ENCODE measurements at regions not wholly inside any gene's neighbourhood (a gene's known extent, or its start where the extent isn't known, plus 50 kb on each side); places are given as distances from the start of the nearest gene placed in this dataset.

DNA sequence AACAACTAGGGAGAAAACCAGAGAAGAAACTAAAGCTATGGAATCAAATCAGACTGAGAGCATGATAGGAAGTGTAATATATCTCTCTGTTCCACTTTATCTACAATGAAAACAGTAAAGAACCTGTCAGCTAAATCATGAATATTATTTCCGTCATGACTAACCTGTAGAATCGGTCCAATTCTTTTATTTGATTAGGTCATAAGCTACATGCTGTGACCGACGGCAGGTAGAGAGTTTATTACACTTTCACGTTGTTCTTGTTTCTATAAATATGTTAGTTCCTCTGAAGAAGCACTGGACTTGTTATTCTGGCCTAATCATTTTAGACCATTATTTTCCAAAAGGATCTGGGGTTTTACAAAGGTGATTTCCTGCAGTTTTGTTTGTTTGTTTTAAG, 91.1 kb downstream of the DMRTA1 start:
- TF ChIP-seq, protein P1, sequence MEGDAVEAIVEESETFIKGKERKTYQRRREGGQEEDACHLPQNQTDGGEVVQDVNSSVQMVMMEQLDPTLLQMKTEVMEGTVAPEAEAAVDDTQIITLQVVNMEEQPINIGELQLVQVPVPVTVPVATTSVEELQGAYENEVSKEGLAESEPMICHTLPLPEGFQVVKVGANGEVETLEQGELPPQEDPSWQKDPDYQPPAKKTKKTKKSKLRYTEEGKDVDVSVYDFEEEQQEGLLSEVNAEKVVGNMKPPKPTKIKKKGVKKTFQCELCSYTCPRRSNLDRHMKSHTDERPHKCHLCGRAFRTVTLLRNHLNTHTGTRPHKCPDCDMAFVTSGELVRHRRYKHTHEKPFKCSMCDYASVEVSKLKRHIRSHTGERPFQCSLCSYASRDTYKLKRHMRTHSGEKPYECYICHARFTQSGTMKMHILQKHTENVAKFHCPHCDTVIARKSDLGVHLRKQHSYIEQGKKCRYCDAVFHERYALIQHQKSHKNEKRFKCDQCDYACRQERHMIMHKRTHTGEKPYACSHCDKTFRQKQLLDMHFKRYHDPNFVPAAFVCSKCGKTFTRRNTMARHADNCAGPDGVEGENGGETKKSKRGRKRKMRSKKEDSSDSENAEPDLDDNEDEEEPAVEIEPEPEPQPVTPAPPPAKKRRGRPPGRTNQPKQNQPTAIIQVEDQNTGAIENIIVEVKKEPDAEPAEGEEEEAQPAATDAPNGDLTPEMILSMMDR (conservative IDR thresholded peaks at IDR 0.05): no peak
- H3K27ac ChIP-seq: peak overlapping the region; percentile 93

DNA sequence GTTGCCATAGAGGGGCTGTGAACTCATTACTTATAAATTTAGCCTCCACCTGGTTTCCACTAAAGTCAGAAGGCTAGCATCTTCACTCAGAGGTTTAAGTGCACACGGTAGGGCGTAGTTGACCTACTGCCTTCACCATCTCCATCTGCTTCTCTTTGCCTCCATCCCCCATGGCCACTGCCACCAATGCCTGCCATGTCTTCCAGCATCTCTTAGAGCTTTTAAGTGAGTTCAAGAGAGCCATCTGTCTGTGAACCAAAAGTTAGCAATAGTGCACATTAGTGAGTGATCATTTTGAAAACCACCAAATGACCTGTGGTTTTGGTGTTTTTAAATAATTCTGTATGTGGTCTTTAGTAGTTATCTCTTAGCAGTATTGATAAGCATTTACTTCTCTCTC, 102.0 kb downstream of the DMRTA1 start:
- H3K27ac ChIP-seq: no peak overlapping the region
- TF ChIP-seq, protein P1 (conservative IDR thresholded peaks at IDR 0.05): no peak

DNA sequence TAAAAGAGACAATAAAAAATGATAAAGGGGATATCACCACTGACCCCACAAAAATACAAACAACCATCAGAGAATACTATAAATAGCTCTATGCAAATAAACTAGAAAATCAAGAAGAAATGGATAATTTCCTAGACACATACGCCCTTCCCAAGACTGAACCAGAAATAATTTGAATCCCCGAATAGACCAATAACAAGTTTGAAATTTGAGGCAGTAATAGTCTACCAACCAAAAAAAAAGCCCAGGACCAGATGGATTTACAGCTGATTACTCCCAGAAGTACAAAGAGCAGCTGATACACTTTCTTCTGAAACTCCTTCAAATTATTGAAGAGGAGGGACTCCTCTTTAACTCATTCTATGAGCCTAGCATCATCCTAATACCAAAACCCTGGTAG, 128.1 kb downstream of the DMRTA1 start:
- TF ChIP-seq, protein P1 (conservative IDR thresholded peaks at IDR 0.05): no peak
- H3K27ac ChIP-seq: no peak overlapping the region

DNA sequence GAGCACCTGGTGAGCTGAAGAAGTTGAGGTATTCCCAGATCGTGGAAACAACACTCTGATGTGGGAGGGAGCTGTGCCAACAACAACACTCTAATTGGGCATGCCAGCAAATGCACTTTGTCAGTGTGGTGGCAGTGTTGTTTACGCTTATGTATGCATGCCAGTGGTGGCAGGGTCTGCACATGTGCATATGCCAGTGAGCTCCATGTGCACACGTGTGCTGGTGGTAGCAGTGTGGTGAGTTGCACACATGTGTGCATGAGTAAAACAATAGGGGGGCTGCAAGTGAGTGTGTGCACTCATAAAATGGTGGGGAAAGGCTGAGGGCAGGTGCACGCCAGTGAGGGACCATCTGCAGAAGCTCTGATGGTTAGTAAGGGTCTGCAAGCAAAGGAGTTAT, 134.2 kb downstream of the DMRTA1 start:
- TF ChIP-seq, protein P1 (conservative IDR thresholded peaks at IDR 0.05): no peak
- H3K27ac ChIP-seq: no peak overlapping the region

DNA sequence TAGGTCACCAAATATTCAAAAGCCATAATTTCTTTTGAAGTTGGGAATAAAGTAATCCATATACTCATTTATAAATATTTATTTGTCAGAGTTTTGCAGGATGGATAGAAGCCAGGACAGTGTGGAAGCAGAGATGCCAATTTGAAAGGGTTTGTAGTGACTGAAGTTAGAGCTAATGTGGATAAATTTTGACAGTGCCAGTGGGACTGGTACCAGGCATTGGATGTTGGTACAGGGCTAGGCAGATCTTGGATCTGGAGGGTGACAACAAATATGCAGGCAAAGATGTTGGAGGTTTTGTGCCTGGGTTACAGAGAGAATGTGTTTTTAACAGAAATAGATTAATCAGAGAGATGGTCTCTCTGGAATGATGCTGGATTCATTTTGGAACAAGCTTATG, 135.6 kb downstream of the DMRTA1 start:
- H3K27ac ChIP-seq: no peak overlapping the region
- TF ChIP-seq, protein P1 (conservative IDR thresholded peaks at IDR 0.05): no peak

DNA sequence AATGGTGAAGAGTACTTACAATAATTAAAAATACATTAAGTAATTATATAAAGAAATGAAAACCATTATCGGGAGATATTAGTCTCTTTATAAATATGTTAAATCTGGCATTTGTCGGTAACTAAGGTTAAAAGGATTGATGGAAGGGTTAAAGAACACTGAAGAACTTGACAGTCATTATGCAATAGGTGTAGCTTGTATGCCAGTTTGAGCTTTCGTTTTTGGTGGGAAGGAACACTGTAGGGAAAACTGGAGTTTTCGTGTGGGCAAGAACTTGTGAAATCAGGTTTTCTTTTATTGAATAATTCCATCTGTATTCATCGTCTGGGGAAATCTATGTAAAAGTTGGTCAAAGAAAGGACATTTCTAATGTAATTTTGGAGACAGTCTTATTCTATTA, 142.3 kb downstream of the DMRTA1 start:
- TF ChIP-seq, protein P1 (conservative IDR thresholded peaks at IDR 0.05): no peak
- H3K27ac ChIP-seq: no peak overlapping the region

DNA sequence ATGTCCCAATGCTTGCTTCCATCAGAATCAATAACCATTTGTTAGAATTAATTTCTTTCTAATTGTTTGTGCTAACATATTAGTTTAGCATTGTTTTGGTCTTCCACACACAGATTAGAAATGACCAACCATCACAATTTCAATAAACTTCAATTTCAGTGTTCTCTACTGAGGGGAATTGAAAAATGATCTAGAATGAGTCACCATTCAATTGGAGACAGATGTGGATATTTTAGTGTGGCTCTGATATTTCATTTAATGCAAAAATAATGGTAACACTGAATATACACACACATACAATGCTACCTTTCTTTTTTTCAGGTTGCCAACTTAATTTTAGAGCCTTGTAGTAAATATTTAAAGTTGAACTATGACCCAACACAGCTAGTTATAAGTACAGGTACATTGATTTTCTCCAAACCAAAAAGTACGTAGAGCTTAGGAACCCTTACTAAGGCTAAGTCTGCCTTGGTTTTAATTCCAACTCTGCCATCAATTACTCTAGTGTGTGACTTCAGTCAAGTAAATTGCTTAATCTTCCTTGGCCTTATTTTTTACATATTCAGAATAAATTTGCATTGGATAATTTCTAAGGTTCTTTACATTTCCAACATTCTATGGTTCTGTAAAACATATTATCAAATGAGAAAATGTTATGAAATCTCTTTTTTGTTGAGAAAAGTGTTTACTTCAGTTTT, 143.9 kb downstream of the DMRTA1 start:
- no peak overlapping the region for H3K27ac ChIP-seq
- TF ChIP-seq, protein P1 (conservative IDR thresholded peaks at IDR 0.05): no peak
